ENCODE measurements at regions not wholly inside any gene's neighbourhood (a gene's known extent, or its start where the extent isn't known, plus 50 kb on each side); places are given as distances from the start of the nearest gene placed in this dataset.
A peak's percentile ranks its signal among the peaks of the same experiment; 100 is the strongest.

DNA sequence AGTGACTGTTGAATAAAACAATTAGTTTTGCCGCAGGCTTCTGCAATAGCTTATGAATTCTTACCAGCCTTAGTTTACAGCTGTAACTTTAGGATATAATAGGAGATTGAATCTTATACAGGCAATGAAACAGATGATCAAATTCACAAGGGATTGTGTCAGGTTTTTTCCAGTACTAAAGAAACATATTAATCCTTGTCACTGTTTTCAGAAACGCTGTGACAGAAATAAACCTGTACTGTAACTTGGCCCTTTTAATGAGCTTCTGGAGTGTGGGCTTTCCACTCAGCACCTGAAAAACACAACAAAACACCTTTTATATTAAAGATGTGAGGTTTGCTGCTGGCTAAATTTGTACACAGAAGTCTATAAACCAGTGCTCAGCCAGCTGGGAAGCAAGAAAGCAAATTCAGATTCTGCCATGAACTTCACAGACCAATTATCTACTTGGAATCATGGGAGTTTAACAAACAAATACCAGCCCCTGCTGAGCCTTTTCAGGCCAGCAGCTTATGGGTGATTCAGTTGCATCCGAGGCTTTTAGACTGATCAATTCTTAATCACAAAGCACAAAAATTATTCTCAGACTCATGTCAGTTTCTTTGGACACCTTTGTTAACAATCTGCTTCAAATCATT lies 109.5 kb downstream of the FOXG1 start:
- Histone ChIP-seq H3K36me3 (ENCODE audit: control insufficient read depth in 2 of 3, insufficient read depth in 3 of 3, low read length in 3 of 3) (no peaks in the 10 kb centered on the region), H3K9me3 (ENCODE audit: control insufficient read depth in 2 of 3, insufficient read depth in 1 of 3, low read length in 3 of 3) (no peaks in the 10 kb centered on the region), H3K27ac (ENCODE audit: low read depth in 2 of 2, low read length in 2 of 2) (no peak overlapping the region), H3K27me3 (ENCODE audit: control insufficient read depth, insufficient read depth, low read length) (no peaks in the 10 kb centered on the region), H3K4me1 (ENCODE audit: control insufficient read depth in 2 of 3, insufficient read depth in 2 of 3, low read depth in 1 of 3, low read length in 3 of 3) (no peaks in the 10 kb centered on the region), H3K9ac (ENCODE audit: low read length in 3 of 3) (no peak overlapping the region), H3K4me3 (ENCODE audit: low read length in 3 of 3) (no peak overlapping the region)
- intact Hi-C loops (cut with DNase I): no loop called here
- DNase-seq: peak in 2 of 5 donors; percentile 1
- FAIRE-seq: no peak
- TF ChIP-seq, protein P1, sequence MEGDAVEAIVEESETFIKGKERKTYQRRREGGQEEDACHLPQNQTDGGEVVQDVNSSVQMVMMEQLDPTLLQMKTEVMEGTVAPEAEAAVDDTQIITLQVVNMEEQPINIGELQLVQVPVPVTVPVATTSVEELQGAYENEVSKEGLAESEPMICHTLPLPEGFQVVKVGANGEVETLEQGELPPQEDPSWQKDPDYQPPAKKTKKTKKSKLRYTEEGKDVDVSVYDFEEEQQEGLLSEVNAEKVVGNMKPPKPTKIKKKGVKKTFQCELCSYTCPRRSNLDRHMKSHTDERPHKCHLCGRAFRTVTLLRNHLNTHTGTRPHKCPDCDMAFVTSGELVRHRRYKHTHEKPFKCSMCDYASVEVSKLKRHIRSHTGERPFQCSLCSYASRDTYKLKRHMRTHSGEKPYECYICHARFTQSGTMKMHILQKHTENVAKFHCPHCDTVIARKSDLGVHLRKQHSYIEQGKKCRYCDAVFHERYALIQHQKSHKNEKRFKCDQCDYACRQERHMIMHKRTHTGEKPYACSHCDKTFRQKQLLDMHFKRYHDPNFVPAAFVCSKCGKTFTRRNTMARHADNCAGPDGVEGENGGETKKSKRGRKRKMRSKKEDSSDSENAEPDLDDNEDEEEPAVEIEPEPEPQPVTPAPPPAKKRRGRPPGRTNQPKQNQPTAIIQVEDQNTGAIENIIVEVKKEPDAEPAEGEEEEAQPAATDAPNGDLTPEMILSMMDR (IDR thresholded peaks at IDR 0.05; ENCODE audit: borderline replicate concordance, extremely low read depth, insufficient read depth): no peak

DNA sequence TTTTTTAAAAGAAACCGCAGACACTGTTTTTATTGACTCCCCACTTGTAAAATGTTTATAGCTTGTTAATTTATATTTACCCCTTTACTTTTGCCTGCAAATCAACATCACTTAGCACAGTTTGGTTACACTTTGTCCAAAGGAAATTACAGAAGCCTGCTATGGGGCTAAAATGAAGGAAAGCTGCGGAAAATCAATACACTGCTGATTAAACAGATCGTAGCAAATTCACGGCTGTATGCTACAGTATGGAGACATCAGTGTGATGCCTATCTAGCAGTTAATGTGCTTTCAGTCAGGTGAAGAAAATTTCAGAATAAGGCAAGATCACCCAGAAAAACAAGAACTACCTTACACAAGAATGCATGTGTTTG lies 110.0 kb downstream of the FOXG1 start:
- H3K4me3 ChIP-seq (ENCODE audit: low read length in 3 of 3): no peak overlapping the region
- TF ChIP-seq, protein P1 (IDR thresholded peaks at IDR 0.05; ENCODE audit: borderline replicate concordance, extremely low read depth, insufficient read depth): no peak
- FAIRE-seq: no peak
- H3K27me3 ChIP-seq (ENCODE audit: control insufficient read depth, insufficient read depth, low read length): no peaks in the 10 kb centered on the region
- no peaks in the 10 kb centered on the region for H3K36me3 ChIP-seq (ENCODE audit: control insufficient read depth in 2 of 3, insufficient read depth in 3 of 3, low read length in 3 of 3)
- no peak overlapping the region for H3K27ac ChIP-seq (ENCODE audit: low read depth in 2 of 2, low read length in 2 of 2)
- intact Hi-C loops (cut with DNase I): no loop called here
- no peaks in the 10 kb centered on the region for H3K4me1 ChIP-seq (ENCODE audit: control insufficient read depth in 2 of 3, insufficient read depth in 2 of 3, low read depth in 1 of 3, low read length in 3 of 3)
- no peaks in the 10 kb centered on the region for H3K9me3 ChIP-seq (ENCODE audit: control insufficient read depth in 2 of 3, insufficient read depth in 1 of 3, low read length in 3 of 3)
- no peak overlapping the region for H3K9ac ChIP-seq (ENCODE audit: low read length in 3 of 3)
- DNase-seq: no peak

DNA sequence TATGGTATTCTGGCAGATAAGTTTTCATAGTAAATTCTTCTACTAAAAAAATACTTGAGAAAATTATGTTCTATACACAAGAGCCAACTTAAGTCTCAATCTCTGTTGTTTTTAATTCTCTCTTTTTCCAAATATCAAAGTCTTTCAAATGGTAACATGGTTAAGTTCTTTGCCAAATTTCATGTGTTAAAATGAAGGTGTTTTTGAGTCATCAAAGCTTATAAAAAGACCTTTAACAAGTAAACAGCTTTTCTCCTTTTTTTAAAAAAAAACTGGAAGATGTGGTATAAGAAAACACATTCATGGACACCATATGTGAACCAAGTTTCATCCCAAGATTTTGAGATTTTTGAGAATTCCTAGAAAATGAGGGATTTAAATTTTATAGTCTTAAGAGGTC lies 111.3 kb downstream of the FOXG1 start:
- Histone ChIP-seq H3K9me3 (ENCODE audit: control insufficient read depth in 2 of 3, insufficient read depth in 1 of 3, low read length in 3 of 3) (no peaks in the 10 kb centered on the region), H3K36me3 (ENCODE audit: control insufficient read depth in 2 of 3, insufficient read depth in 3 of 3, low read length in 3 of 3) (no peaks in the 10 kb centered on the region), H3K27ac (ENCODE audit: low read depth in 2 of 2, low read length in 2 of 2) (no peak overlapping the region), H3K4me1 (ENCODE audit: control insufficient read depth in 2 of 3, insufficient read depth in 2 of 3, low read depth in 1 of 3, low read length in 3 of 3) (no peaks in the 10 kb centered on the region), H3K9ac (ENCODE audit: low read length in 3 of 3) (no peak overlapping the region), H3K27me3 (ENCODE audit: control insufficient read depth, insufficient read depth, low read length) (no peaks in the 10 kb centered on the region), H3K4me3 (ENCODE audit: low read length in 3 of 3) (no peak overlapping the region)
- DNase-seq (no peak), FAIRE-seq (no peak)
- intact Hi-C loops (cut with DNase I): no loop called here
- TF ChIP-seq, protein P1 (IDR thresholded peaks at IDR 0.05; ENCODE audit: borderline replicate concordance, extremely low read depth, insufficient read depth): no peak

DNA sequence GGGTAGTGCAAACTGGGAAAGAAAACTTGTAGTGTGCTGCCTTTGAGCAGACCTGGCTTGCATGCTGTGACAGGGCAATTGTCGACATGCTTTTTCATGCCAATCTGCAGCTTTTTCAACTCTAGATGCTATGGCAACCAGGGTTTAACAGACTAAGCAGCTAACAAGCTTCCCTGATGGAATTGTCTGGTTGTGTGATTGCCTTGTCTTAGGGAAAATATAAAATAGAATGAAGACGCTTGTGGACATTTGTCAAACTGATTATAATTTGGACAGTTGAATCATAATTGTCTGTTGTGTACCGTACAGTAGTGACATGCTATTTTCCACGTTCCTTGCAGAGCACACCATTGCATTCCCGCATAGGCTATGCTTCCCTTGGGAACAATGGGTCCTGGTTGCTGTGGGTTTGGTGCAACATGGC lies 113.0 kb downstream of the FOXG1 start:
- FAIRE-seq (no peak), DNase-seq (no peak)
- Histone ChIP-seq H3K4me1 (ENCODE audit: control insufficient read depth in 2 of 3, insufficient read depth in 2 of 3, low read depth in 1 of 3, low read length in 3 of 3) (no peaks in the 10 kb centered on the region), H3K9ac (ENCODE audit: low read length in 3 of 3) (no peak overlapping the region), H3K4me3 (ENCODE audit: low read length in 3 of 3) (no peak overlapping the region), H3K27ac (ENCODE audit: low read depth in 2 of 2, low read length in 2 of 2) (no peak overlapping the region), H3K27me3 (ENCODE audit: control insufficient read depth, insufficient read depth, low read length) (no peaks in the 10 kb centered on the region), H3K9me3 (ENCODE audit: control insufficient read depth in 2 of 3, insufficient read depth in 1 of 3, low read length in 3 of 3) (no peaks in the 10 kb centered on the region), H3K36me3 (ENCODE audit: control insufficient read depth in 2 of 3, insufficient read depth in 3 of 3, low read length in 3 of 3) (no peaks in the 10 kb centered on the region)
- TF ChIP-seq, protein P1 (IDR thresholded peaks at IDR 0.05; ENCODE audit: borderline replicate concordance, extremely low read depth, insufficient read depth): no peak
- intact Hi-C loops (cut with DNase I): no loop called here
